Choroid plexus epithelial cell (primary cell): ENCODE measurements at regions not wholly inside any gene's neighbourhood (a gene's known extent, or its start where the extent isn't known, plus 50 kb on each side); places are given as distances from the start of the nearest gene placed in this dataset.

Experiments
- DNase-seq: peaks from one replicate; pipeline ENCODE4 v3.0.0-alpha.2; 2010; ENCODE audit warnings: low read depth
- H3K4me3 ChIP-seq: 2 replicates; pipeline ENCODE4 v1.5.1; 2011; ENCODE audit warnings: low read depth, mild to moderate bottlenecking, control low read depth, low read length, moderate library complexity
- TF ChIP-seq, protein P1 (sequence below): conservative IDR thresholded peaks from 2 replicates; pipeline ENCODE4 v1.5.1; 2011; ENCODE audit warnings: low read depth, mild to moderate bottlenecking, control low read depth, inconsistent platforms, low read length, moderate library complexity

DNA sequence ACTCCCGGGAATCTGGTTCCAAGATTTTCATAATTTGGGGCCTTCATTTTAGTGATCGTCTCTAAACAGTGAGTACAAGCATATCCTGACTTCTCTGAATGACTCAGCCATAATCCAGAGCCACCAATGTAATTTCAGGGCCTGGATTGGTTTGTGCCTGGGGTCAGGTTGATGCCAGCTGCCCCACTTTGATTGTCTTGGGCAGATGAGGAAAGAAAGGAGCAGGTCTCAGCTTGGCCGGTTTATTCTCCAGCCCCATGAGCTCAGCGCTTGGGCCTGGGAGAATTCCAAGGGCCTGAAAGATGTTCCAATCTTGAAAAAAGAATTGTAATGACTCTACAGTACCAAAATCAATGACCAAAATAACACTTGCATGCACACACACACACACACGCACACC is 71.2 kb upstream of the ECE1 start:
- DNase-seq, result no peak
- TF ChIP-seq, protein P1, sequence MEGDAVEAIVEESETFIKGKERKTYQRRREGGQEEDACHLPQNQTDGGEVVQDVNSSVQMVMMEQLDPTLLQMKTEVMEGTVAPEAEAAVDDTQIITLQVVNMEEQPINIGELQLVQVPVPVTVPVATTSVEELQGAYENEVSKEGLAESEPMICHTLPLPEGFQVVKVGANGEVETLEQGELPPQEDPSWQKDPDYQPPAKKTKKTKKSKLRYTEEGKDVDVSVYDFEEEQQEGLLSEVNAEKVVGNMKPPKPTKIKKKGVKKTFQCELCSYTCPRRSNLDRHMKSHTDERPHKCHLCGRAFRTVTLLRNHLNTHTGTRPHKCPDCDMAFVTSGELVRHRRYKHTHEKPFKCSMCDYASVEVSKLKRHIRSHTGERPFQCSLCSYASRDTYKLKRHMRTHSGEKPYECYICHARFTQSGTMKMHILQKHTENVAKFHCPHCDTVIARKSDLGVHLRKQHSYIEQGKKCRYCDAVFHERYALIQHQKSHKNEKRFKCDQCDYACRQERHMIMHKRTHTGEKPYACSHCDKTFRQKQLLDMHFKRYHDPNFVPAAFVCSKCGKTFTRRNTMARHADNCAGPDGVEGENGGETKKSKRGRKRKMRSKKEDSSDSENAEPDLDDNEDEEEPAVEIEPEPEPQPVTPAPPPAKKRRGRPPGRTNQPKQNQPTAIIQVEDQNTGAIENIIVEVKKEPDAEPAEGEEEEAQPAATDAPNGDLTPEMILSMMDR, result no peak
- no peak overlapping the region for H3K4me3 ChIP-seq

DNA sequence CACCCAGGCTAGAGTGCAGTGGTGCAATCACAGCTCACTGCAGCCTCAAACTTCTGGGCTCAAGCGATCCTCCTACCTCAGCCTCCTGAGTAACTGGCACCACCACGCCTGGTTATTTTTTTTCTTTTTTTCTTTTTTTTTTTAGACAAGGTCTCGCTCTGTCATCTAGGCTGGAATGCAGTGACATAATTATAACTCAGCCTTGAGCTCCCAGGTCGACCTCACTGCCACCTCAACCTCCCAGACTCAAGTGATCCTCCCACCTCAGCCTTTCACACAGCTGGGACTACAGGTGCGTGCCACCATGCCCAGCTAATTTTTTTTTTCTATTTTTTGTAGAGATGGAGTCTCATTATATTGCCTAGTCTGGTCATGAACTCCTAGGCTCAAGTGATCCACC is 66.9 kb upstream of the ECE1 start:
- H3K4me3 ChIP-seq, result no peak overlapping the region
- TF ChIP-seq, protein P1, result no peak

DNA sequence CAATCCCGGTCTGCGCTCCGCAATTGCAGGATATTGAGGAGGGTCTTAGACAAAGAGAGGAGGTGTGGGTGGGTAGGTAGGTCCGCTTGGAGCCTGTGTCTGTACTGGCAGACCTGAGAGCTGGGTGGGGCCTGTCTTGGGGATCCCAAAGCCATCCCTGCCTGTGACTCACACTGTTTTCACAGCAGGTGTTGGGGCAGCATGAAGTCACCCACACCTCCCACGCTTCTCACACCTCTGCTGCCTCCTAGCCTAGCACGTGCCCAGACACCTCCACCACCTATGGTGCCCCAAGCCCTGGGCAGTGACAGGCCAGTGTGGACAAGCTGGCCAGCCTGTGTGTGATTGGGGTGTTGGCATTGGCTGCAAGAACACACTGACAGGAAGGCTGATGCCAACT is 65.7 kb upstream of the ECE1 start:
- no peak for DNase-seq
- TF ChIP-seq, protein P1, result no peak
- no peak overlapping the region for H3K4me3 ChIP-seq

More for the DNA sequence above, 66.9 kb upstream of the ECE1 start:
- DNase-seq, result no peak

DNA sequence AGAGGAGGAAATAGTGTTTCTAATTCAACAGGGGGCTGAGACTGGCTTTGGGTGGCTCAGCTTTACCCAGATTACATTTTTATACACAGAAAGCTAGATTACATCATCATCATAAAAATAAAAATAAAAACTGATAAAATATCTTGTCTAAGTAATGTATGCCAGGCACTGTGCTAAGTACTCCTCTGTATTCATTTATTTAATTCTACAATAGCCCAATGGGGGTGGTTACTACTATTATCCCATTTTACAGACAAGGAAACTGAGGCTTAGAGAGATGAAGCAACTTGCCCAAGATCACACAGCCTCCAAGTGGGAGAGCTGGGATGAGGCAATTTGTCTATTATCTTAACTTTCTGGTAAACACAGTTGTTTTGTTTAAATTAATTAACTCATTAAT is 62.3 kb upstream of the ECE1 start:
- no peak for DNase-seq
- TF ChIP-seq, protein P1, result no peak
- H3K4me3 ChIP-seq, result no peak overlapping the region

DNA sequence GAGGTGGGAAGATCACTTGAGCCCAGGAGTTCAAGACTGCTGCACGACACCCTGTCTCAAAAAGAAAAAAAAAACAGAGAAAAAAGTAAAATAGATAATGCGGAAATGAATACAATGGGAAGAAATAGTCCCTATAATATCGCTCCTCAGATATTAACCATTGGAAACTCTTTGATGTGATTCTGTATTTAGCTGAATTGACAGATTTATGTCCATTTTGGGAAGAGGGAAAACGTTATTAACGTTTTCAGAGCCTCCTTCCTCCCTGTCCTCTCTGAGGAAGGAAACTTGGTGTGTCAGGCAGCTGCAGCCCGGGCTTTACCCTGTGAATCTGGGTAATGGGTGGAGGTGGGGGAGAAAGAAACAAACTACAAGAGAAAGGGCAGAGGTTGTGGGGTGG is 61.6 kb upstream of the ECE1 start:
- no peak for DNase-seq
- TF ChIP-seq, protein P1, result no peak
- H3K4me3 ChIP-seq, result no peak overlapping the region

DNA sequence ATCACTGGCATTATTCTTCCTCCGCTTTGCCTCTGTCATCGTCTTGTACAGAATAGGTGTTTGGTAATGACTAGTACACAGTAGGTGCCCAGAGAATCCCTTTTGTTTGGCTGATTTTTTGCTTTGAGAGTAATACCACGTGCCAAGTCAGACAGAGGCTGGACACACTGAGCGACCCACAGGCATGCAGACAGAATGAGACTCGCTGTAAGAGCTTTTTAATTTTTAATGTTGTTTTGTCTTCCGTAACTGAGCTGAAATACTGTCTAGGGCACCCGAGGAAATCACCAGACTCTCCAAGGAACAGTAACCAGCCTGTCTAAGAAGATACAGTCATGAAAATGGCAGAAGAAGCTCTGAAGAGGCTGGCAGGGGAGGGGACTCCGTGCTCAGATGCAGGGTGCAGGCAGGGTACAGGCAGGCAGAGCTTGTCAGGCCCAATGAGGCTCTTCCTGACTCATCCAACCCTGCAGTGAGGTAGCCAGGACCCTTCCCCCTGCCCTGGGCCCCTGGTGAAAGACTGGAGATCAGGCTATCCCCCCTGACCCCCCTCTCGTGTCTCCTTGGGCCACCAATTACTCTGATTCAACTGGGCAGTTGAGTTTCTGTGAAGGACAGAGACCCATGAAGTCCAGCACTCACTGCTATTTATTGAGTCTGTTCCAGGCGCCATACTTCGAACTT is 60.1 kb upstream of the ECE1 start:
- no peak overlapping the region for H3K4me3 ChIP-seq
- DNase-seq, result no peak
- TF ChIP-seq, protein P1, result no peak

DNA sequence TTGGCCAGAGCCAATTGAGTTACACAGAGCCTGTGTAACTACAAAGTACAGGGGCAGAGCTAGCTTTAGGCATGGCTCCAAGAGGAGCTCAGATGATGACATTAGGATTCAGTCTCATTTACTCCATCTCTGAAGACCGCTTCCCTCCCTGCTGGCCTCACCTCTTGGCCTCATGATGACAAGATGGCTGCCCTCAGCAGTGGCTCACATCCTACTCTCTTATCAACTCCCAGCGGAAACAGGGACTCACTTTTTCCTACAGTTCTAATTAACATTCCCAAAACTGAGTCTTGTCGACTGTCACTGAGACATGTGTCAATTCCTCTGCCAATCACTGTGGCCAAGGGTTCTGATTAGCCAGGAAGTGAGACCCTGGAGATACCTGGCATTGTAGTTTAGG is 59.4 kb upstream of the ECE1 start:
- TF ChIP-seq, protein P1, result no peak
- H3K4me3 ChIP-seq, result no peak overlapping the region

More for the DNA sequence above, 59.4 kb upstream of the ECE1 start:
- no peak for DNase-seq
